AML-193 (cell line): ENCODE measurements at regions not wholly inside any gene's neighbourhood (a gene's known extent, or its start where the extent isn't known, plus 50 kb on each side); places are given as distances from the start of the nearest gene placed in this dataset.

ENCODE experiments used
- DNase-seq, 2 experiments: peaks; one replicate each; lab custom pipeline; 2025; lab: John Stamatoyannopoulos, UW

DNA sequence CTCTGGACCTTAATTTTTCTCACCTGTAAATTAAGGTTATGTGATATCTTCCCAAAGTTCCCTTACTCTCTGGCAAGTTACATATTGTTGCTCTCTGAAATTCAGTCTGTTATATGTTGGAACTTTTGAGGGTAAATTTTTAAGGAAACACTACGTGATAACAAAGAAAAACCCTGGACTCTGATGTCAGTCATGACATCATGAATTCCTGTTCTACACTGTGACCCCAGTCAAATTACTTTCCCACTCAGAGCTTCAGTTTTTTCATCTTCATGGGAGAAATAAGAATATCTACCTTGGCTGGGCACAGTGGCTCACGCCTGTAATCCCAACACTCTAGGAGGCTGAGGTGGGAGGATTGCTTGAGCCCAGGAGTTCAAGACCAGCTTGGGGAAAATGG is 164.6 kb upstream of the RALGAPA2 start:
- DNase-seq: no peak

DNA sequence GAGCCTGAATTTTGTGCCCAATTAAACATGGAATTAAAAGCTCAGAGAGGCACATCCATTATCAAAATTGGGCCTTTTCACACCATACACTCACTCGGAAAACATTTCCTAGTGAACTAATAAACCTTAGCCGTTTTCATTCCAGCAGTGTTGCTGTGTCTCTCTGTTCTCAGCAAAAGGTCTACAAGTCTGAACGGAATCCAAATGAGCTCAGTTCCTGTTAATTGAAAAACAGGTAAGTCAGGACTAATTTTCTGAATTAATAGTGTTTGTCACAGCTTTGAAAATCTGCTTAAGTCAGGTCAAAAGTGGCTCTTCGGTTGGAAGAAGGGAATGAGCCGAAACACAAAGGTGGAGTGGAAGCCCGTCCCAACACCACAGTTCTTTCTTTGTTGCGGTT is 163.3 kb upstream of the RALGAPA2 start:
- DNase-seq: no peak

DNA sequence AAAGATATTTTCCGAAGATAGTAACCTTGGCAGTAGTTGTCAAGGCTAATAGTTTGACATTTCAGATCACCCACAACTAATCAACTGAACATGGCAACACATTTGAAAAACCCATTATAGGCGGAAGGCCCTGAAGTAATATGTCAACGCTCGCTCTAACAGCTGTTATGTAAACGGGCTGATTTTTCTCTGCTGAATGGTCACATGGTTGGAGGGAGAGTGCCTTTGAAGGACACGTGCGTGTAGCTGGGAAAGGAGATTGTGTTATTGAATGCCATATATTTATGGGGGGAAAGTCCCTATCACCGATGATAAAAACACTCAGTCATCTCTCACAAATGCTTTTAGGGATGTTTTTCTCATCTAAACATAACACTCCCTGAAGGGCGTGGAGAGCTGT is 160.0 kb upstream of the RALGAPA2 start:
- DNase-seq: no peak

DNA sequence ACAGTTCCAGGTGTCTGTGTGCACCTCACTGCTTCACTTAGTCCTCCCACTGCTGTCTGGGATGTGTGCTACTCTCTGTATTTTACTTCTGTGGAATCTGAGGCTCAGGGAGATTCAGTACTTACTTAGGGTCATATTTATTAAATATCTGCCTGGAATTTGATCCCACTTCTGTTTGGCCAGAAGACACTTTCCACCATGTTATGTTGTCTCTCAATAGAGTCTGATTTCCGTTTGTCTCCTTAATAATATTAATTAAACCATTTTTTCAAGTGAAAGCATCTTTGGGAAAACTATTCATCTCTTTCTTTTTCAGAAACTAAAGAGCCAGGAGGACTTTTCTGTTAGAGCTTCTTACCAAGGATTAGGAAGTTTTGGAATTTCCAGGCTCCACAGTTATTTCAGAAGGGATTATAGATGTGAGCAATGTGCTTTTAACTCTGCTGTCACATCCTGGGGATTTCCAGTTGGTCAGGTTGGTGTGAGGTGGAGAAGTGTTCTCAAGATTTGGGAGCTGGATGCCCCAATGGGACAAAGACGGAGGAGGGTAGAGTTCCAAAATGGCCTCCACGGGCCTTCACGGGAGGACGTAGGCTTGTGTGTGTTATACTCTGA is 156.8 kb upstream of the RALGAPA2 start:
- DNase-seq: no peak

DNA sequence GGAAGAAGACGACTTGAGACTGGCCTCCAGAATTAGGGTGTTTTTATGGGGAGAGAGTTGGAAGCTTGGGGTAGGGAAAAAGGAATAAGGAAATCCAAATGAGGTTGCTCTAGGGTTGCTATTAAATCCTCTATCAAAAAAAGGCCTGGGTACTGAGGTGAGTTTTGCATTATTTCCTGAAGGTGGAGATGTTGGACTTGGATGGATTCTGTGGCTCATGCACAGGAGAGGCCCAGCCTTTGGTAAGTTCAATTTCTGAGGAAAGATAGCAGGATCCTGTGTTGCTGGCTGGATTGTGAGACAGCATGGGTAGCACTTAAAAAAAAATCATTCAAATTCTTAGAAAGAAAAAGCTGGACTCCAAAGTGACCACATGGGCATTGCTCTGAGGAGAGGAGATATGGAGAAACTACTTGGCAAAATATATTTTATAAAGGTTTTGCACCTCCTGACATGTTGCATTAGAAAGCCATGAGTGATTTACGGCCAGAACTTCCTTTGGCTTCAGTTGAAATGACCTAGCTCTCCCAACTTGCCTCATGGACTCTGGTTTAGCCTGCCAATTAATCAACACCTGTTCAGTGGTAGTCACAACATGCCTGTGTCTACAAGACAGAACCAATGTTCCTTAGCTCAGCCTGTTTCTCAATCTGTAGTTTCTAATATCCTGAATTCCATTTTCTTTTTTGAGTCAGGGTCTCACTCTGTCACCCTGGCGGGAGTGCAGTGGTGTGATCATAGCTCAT is 152.1 kb upstream of the RALGAPA2 start:
- no peak for DNase-seq

DNA sequence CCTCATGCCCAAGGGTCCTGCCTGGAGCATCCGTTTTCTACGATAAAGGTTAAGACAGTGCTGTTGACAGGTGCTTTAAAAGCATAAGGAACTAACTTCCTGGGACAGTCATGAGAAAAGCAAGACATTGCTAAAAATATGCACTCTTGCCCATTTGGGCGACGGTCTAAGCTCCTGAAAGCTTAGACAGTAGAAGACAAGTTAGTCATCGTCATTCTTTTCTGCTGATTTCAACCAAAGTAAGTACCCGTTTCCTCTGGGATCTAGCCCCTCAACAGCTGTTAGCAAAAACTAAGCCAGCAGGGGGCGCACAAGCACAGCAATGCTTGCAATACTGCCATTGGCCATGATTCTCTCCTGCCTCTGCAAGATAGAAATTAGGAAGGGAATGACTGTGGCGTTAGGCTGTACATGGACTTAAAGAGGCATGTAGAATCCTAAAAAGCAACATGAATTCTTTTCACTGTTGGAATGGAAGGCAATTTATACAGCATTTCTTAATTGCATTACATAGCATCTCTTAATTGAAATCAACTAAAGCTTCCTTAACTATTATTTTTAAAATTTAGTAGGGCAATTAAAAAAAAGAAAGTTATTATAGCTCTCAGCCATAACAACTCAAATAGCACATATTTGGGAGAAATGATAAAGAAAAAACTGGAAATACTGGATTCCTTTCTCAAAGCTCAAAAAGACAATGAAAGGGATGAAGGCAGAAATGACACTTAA is 147.8 kb upstream of the RALGAPA2 start:
- DNase-seq: peak; percentile 80 to 84

DNA sequence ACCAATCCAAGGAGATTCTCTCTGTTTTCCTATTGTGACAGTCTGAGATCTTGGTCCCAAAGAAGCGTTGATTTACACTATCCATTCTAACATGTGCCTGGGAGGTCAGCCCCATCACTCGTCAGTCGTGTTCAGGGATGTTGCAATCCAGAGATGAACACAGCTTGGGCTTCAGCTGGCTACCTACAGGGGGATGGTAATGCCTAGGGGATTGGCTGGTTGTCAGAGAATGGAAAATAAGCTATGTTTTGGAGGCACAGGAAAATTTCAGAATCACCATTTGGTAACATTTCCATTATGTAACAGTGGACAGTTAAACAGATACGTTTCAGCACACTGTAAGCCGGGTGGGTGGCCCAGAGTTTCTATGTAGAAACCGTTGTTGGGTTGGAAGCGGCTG is 147.1 kb upstream of the RALGAPA2 start:
- peak in 1 of 2 experiments; percentile 14 for DNase-seq

DNA sequence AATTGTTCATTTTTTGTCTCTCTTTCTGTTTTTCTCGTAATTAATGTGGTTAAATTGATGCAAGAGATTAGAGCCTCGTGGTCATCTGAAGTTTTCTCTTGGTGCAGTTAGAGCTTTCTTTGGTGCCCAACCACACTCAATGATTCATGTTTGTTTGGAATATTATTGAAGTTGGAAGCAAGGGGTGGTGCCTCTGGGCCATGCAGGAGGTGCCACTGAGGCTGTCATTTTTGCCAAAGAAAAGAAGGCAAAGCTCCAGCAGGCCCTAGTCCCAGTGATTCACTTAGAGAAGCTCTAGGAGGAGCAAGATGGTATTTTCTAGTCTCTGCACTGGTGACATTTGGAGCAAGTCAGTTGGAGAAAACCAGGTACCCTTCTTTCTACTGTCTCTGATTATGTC is 144.5 kb upstream of the RALGAPA2 start:
- DNase-seq: no peak

DNA sequence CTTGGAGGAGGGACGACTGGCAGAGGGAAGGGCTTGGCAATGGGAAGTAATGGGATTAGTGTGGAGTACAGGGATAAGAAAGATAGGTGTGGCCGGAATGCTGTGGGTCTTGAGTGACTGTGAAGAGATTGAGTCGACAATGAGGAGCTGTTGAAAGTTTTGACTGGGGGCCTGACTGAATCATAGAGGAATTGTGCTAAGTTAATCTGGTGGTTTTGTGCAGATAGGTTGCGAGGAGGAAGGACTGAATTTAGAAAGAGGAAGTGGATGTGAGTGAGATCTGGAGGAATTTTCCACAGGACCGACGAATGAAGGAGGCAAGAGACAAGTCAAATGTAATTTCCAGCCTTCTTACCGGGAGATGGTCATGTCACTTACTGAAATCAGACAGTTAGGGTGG is 143.9 kb upstream of the RALGAPA2 start:
- peak; percentile 52 to 64 for DNase-seq

DNA sequence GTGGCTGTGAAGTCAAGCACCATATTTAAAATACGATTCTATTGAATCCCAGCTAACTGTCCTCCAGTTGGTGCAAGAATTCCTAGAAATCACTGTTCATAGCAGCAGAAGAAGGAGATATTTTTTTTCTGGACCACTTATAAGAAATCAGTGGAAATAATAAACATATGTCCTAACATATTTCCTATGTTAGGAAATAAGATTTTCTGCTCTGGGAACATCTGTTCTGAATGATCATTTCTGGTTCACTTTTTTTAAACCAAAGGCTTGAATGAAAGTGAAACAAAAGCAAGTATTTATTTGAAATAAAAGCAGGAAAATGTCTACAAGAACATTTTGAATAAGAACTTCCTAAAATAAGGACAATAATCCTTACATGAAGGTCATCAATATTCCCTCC is 138.9 kb upstream of the RALGAPA2 start:
- DNase-seq: no peak

DNA sequence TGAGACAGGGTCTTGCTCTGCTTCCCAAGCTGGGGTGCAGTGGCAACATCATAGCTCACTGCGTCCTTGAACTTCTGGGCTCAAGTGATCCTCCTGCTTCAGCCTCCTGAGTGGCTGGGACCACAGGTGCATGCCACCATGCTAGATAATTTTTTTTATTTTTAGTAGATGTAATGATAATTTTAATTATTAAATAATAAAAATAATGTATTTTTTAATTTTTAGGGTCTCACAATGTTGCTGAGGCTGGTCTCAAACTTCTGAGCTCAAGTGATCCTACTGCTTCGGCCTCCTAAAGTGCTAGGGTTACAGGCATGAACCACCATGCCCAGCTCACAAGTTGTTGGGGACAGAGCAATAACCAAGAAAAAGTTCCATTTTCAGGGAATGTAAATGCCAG is 138.0 kb upstream of the RALGAPA2 start:
- DNase-seq: no peak

DNA sequence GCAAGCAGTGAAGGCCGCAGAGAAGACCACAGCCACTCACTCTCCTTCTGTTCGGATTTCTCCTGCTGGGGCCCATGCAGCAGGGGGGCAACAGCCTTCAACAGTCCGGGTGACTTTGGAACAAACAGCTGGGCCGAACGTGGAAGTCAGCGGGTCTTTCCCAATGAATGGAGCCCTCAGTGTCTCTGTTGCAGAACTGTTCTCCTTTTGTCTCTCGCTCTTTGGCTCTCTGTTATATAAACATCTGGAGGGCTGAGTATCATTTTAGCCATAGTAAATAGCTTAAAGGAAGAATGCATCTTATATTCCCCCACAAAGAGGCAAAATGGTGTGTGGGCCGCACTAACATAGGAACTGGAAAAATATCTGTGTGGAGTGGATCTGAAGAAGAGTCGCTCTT is 136.7 kb upstream of the RALGAPA2 start:
- DNase-seq: no peak

DNA sequence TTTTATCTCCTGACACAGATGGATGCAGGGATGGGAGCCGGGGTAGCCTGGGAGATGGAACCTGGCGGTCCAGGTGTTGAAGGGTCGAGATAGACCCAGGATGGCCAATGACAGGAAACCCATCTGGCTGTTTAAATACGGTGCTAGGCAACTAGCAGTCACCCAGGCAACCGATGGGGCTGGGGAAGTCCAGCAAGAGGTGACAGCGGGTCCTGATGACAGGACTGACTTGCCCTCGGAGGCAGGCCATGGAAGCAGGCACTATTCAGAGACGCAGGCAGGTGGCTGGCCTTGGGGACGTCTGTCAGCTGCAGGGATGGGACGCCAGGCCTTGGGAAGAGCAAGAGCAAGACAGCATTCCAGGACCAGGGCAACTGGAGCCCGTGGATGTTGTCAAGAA is 135.4 kb upstream of the RALGAPA2 start:
- no peak for DNase-seq

DNA sequence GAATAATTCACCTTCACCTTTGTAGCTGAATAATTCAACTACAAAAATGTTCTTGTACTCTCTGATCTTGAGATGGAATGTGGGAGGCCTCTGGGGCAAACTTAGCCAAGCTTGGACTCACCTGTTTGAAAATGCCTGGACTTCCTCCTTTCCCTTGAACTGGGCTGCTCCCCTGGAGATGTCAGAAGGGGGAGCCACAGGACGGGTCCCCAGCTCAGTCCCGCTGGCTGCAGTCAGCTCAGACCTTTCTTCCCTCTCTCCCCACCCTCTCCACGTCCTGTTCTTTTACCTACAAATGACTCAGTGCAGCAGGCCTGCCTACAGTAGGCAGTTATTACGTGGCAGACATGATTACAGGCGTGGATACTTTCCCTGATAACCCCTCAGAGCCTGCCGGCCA is 131.5 kb upstream of the RALGAPA2 start:
- no peak for DNase-seq

DNA sequence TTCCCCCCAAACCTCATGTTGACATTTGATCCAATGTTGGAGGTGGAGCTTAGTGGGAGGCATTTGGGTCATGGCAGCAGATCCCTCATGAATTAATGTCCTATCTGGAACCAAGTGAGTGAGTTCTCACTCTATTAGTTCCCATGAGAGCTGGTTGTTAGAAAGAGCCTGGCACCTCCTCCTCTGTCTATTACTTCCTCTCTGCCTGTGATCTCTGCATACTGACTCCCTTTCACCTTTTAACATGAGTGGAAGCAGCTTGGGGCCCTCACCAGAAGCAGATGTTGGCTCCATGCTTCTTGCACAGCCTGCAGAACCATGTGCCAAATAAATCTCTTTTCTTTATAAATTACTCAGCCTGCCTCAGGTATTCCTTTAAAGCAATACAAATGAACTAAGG is 127.3 kb upstream of the RALGAPA2 start:
- DNase-seq: peak; percentile 27 to 42

DNA sequence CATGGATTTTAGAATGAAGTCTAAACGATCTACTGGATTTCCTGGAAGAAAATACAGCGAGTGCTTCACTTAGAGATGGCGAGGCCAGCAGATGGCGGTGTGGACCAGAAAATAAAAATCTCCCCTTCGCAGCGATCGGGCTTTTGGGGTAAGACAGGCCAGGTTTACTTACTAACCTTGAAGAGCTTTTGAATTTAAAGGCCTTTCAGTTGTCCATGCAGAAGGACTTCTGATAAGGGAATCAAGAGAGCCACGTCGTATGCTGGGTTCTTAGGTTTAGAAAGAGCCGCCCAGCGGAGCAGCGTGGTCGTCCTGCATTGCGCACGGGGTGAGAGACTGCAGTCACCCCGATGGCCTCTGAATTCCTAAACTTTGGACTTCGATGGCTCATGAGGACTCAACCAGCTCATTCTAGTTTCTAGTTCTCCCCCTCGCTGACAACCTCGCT is 125.2 kb upstream of the RALGAPA2 start:
- DNase-seq: peak; percentile 25 to 58

DNA sequence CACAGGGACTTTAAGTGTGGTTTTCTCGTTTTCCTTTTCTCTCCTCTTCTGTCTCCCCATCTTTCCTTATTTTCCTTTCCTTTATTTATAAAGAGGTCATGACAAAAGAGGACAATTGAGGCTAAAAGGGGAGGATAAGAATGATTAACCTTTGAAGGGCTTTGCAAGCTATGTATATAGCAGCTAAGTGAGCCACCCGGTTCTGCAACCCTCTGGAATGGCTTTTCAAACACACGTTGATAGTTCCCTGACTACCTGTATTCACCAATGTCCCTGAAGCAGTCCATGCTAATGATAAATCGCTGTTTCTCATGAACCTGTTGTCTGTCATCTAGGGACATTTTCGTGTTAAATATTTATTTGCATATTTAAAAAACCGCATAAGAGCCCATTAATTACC is 124.4 kb upstream of the RALGAPA2 start:
- no peak for DNase-seq

DNA sequence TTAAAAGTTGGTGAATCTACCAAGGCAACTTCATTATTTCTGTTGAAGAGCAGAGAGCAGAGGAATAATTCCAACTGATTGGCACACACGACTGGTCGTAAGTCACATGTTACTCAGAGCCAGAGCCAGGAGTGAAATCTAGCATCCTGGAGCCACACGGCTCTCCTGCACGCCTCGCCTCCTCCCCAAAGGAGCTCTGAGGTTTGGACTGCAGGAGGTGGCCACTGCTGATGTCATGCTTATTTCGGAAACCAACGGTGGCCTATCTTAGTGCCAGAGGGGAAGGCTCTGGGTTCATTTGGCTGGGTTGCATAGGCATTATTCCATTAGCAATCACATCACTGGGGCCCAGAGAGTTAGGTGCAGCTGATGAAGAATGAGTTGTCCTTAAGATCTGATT is 123.5 kb upstream of the RALGAPA2 start:
- no peak for DNase-seq

DNA sequence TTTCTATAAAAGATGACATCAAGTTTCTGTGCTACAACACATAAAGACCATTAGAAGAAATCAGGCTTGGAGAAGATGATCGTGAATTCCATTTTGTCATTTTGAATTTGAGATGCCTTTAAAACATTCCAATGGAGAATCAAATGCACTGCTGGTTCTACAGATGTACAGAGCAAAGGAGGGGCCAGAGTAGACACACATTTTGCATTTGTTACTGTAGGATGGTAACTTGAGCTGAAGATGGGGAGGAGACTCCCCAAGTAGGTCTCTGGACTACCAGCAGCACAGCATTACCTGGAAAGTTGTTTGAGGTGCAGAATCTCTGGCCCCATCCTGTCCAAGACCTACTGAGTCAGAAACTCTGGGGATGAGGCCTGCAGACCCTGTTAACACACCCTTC is 121.6 kb upstream of the RALGAPA2 start:
- DNase-seq: no peak

DNA sequence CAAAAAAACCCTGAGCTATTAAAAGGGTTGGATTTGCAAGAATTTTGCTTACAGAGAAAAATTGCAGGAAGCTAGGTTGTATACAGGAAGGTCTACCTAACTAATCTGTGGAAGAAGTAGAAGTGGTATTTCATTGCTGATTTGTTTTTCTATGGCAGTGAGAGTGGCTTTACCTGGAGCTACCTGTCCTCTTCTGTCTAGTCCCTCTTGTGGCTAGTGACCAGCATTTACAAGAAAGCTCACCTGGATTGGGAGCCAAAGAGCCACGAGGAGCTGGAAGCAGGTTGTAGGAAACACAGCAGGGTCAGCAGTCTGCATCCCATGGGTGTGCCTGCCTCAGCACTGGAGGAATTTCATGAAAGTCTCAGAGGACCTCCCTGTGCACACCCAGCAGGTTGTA is 120.3 kb upstream of the RALGAPA2 start:
- DNase-seq: no peak

DNA sequence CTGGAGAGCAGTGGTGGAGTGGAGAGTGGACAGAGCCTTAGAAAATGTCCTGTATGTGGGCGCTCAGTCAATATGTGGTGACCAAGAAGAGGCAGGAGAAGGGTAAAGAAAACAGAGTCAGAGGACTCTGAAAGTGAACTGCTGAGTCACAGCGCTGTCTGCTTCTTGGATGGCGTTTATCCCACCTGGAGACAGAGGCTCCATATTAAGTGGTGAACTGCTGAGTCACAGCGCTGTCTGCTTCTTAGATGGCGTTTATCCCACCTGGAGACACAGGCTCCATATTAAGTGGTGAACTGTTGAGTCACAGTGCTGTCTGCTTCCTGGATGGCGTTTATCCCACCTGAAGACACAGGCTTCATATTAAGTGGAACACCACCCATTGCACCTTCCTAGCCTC is 119.3 kb upstream of the RALGAPA2 start:
- no peak for DNase-seq

DNA sequence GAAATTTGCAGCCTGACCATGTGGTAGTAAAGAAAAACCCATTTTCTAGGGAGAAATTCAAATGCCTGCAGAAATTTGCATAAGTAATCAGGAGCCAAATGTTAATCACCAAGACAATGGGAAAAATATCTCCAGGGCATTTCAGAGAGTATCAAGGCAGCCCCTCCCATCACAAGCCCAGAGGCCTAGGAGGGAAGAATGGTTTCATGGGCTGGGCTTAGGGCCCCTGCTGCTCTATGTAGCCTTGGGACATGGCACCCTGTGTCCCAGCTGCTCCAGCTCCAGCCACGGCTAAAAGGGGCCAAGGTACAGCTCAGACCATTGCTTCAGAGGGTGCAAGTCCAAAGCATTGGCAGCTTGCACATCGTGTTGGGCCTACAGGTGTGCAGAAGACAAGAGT is 117.2 kb upstream of the RALGAPA2 start:
- DNase-seq: no peak

DNA sequence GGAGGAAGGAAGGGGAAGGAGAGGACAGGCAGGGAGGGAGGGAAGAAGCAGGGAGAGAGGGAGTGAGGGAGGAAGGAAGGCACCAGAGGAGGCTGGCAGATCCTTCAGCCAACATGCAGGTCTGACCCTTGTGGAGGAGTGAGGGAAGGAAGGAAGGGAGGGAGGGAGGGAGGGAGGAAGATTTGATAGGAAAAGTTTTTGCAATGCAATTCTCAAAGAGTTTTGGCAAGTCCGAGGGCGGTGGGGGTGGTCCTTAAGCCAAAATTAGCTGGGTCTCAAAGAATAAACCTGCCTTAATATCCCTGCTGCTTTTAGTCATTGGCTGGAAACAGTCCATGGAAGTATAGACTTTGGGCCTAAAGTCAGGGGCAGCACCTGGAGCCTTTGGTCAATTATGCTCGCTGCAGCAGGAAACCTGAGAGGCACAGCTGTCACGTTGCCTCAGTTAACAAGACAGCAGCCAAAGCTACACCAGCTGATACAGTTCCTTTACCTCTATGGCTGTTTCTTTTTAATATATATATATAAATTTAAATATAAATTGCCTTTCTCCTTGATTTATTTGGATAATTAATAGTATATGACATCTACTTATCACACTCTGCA is 115.7 kb upstream of the RALGAPA2 start:
- no peak for DNase-seq
